Activated CD4-positive, alpha-beta T cell treated with anti-CD3 and anti-CD28 coated beads, Interleukin-2, amount 50 U/mL, for 24 hours (primary cell): ENCODE measurements at regions not wholly inside any gene's neighbourhood (a gene's known extent, or its start where the extent isn't known, plus 50 kb on each side); places are given as distances from the start of the nearest gene placed in this dataset.

ENCODE experiments used
- DNase-seq, 2 donors: peaks; one replicate each; pipeline ENCODE4 v3.0.0-alpha.2; 2020; ENCODE audit warnings: low read depth in 1 of 2, low spot score in 1 of 2

GRCh38 chr17:69716556-69716955, 302.1 kb downstream of the MAP2K6 start:
- no peak for DNase-seq

GRCh38 chr17:69717214-69717613, 302.7 kb downstream of the MAP2K6 start:
- no peak for DNase-seq

GRCh38 chr17:69717819-69718218, 303.3 kb downstream of the MAP2K6 start:
- DNase-seq: no peak

- no peak for DNase-seq
Observed at GRCh38 chr17:69719474-69720048, 305.1 kb downstream of the MAP2K6 start.

GRCh38 chr17:69722518-69722917, 308.0 kb downstream of the MAP2K6 start:
- no peak for DNase-seq

GRCh38 chr17:69723316-69723715, 308.8 kb downstream of the MAP2K6 start:
- no peak for DNase-seq

GRCh38 chr17:69723741-69724140, 309.2 kb downstream of the MAP2K6 start:
- DNase-seq: no peak

GRCh38 chr17:69724238-69724637, 309.7 kb downstream of the MAP2K6 start:
- no peak for DNase-seq

- DNase-seq: no peak
Observed at GRCh38 chr17:69725146-69725545, 310.6 kb downstream of the MAP2K6 start.

- no peak for DNase-seq
Observed at GRCh38 chr17:69728816-69729215, 314.3 kb downstream of the MAP2K6 start.

GRCh38 chr17:69729944-69730343, 315.4 kb downstream of the MAP2K6 start:
- no peak for DNase-seq

- no peak for DNase-seq
Observed at GRCh38 chr17:69732272-69732918, 317.9 kb downstream of the MAP2K6 start.

- DNase-seq: no peak
Observed at GRCh38 chr17:69733171-69734012, 318.9 kb downstream of the MAP2K6 start.

- no peak for DNase-seq
Observed at GRCh38 chr17:69734656-69735055, 320.2 kb downstream of the MAP2K6 start.

- no peak for DNase-seq
Observed at GRCh38 chr17:69735285-69735684, 320.8 kb downstream of the MAP2K6 start.

- no peak for DNase-seq
Observed at GRCh38 chr17:69743091-69743490, 328.6 kb downstream of the MAP2K6 start.

GRCh38 chr17:69744512-69745070, 330.1 kb downstream of the MAP2K6 start:
- DNase-seq: no peak

- no peak for DNase-seq
Observed at GRCh38 chr17:69749911-69750310, 325.1 kb upstream of the KCNJ16 start.

GRCh38 chr17:69757688-69758430, 317.2 kb upstream of the KCNJ16 start:
- DNase-seq: no peak

- no peak for DNase-seq
Observed at GRCh38 chr17:69760562-69760961, 314.5 kb upstream of the KCNJ16 start.

GRCh38 chr17:69761011-69761410, 314.0 kb upstream of the KCNJ16 start:
- no peak for DNase-seq
